Heart left ventricle (tissue), 16 donors: ENCODE measurements at regions not wholly inside any gene's neighbourhood (a gene's known extent, or its start where the extent isn't known, plus 50 kb on each side); places are given as distances from the start of the nearest gene placed in this dataset.

ENCODE experiments used
- ATAC-seq, 4 donors: fragments of 200-7000 bp; cut with Tn5 transposase; one replicate each; pipeline ENCODE4 v1.9.1; 2020 to 2022; ENCODE audit warnings: moderate library complexity in 4 of 4, mild to moderate bottlenecking in 3 of 4, moderate number of reproducible peaks in 1 of 4
- DNase-seq, 5 donors: peaks; one replicate each; pipeline ENCODE4 v3.0.0-alpha.2; 2020
- H3K27ac ChIP-seq, 12 donors: fragments of 200-600 bp; sonication (generic) in 4 of 12; one replicate each; pipeline versions ENCODE4 v1.5.0 to v1.8.0; 2016 to 2022; ENCODE audit warnings: mild to moderate bottlenecking in 2 of 12
- H3K27me3 ChIP-seq, 9 donors: fragments of 200-600 bp; sonication (generic) in 2 of 9; one replicate each; pipeline versions ENCODE4 v1.5.1 to v1.8.0; 2016 to 2022; ENCODE audit warnings: mild to moderate bottlenecking in 3 of 9
- H3K36me3 ChIP-seq, 9 donors: fragments of 200-600 bp; sonication (generic) in 2 of 9; one replicate each; pipeline versions ENCODE4 v1.5.0 to v1.8.0; 2018 to 2022; ENCODE audit warnings: mild to moderate bottlenecking in 2 of 9
- H3K4me1 ChIP-seq, 12 donors: fragments of 200-600 bp; sonication (generic) in 4 of 12; one replicate each; pipeline versions ENCODE4 v1.5.0 to v1.8.0; 2016 to 2022; ENCODE audit warnings: mild to moderate bottlenecking in 3 of 12
- H3K4me3 ChIP-seq, 12 donors: fragments of 200-600 bp; sonication (generic) in 4 of 12; one replicate each; pipeline versions ENCODE4 v1.5.0 to v1.8.0; 2017 to 2022; ENCODE audit warnings: mild to moderate bottlenecking in 9 of 12, moderate library complexity in 4 of 12
- H3K9me3 ChIP-seq, 12 donors: fragments of 200-600 bp; sonication (generic) in 4 of 12; one replicate each; pipeline versions ENCODE4 v1.5.0 to v1.8.0; 2016 to 2022; ENCODE audit warnings: mild to moderate bottlenecking in 1 of 12
- CTCF ChIP-seq, 12 donors: fragments of 200-600 bp; sonication (generic) in 4 of 12; IDR thresholded peaks; one replicate each; pipeline versions ENCODE4 v1.5.0 to v1.8.0; 2018 to 2022; ENCODE audit warnings: antibody characterized with exemption in 12 of 12, mild to moderate bottlenecking in 5 of 12
- POLR2A ChIP-seq, 2 donors: fragments of 450-650 bp; IDR thresholded peaks; one replicate each; pipeline ENCODE4 v1.6.1; 2017; ENCODE audit warnings: antibody characterized with exemption in 2 of 2, mild to moderate bottlenecking in 2 of 2, moderate library complexity in 2 of 2
- WGBS, 4 donors: extraction: QIAGEN DNeasy Blood & Tissue Kit in 2 of 4; methylation state at CpG; one replicate each; pipeline versions ENCODE4 v1.1.5 to v1.1.7; 2013 to 2018; 5-methylcytosine and 5-hydroxymethylcytosine counted together
- intact Hi-C, 10 donors: fragments of 100-400 bp; cut with DNase I; formaldehyde crosslinking; loops; one replicate each; pipeline versions ENCODE4 v1.11.1 to v1.14.2; 2022
- donor health status: ischemic (EF 13 %, LVEDD 7.1; RV severe dilation, severe dysfunction).
- donor health status: healthy with polysubstance abuse.
- donor health status: DM: no; HTN: yes; CAD: no.
- donor health status: DM: no; HTN: no; CAD: no.
- donor health status: ischemic (EF 25% LVEDD 6.9; RV normal size, moderate dysfunction).
- donor health status: ischemic (EF 25% LVEDD 5.7; RV mildly dilated, moderate dysfunction).
- donor health status: healthy.
- donor health status: DM: yes; HTN: yes; CAD: no.
- donor health status: ischemic (EF 35%, LVEDD 5.7; RV mildly dilated, moderate dysfunction).
- donor health status: nonischemic (EF 11% LVEDD 7.7; RV severe dilation, severe dysfunction).
- donor health status: DM: yes; HTN: yes; CAD: no.
- donor health status: PGD.
- donor health status: ischemic (EF 29% LVEDD 5.4; RV normal size, mild dysfunction).
- donor health status: nonischemic (EF 23%, LVEDD 6.1; RV moderate dilation, normal function).

DNA sequence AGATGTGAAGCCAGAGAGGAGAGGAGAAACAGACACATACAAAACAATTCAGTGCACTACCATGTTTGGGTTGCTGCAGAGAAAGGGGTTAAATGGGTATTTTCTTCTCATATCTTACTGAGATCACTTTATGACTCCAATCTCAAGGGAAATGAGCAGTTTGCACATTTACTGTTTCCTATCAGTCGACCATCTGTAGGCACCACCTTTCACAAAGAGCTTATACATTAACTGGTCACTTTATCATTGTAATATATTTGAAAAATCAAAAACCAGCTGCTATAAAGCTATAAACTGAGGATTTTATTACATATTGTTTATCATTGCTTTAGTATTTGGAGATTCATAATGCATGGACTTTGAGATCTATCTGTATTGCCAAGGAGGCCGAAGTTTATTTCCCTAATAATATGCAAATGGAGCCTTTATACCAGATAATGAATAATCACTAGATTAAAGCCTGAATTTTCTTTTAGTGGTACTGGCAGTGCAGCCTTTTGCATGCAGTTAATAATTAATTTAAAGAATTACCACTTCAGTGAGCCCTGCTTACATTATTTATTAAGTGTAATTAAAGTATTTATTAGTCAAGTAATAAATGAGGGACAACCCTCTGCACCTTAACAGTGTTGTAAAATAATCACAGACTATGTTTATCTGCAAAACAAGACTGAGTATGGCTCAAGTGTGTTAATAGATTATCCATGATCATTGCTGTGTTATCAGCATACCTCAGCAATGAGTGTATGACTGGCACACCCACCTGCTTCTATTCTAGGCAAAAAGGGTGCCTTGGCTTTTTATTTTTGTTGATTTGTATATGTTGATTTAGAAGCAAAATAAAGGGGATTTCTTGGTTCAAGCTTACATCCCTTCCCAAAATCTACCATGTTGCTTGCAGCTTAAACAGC, 167.7 kb upstream of the SLC14A2 start:
- WGBS, 4 donors: 57 to 69% (median 64%) methylated on average over 2 of the region's 2 CpGs
- H3K27me3 ChIP-seq: no peaks in the 10 kb centered on the region
- intact Hi-C loops: loop anchor here in 1 of 10 donors (10.0 kb wide), 1 partner anchor 63 kb away; no protein-coding TSS in a partner anchor
- ATAC-seq: no peak
- H3K4me1 ChIP-seq: peaks cover 0 to 22% (median 0%) of the 10 kb centered on the region in 12 donors
- DNase-seq: no peak
- H3K27ac ChIP-seq: no peak overlapping the region
- H3K9me3 ChIP-seq: no peaks in the 10 kb centered on the region
- no peaks in the 10 kb centered on the region for H3K36me3 ChIP-seq
- no peak for TF ChIP-seq POLR2A (IDR thresholded peaks at IDR 0.05)
- TF ChIP-seq CTCF (IDR thresholded peaks at IDR 0.05): no peak
- H3K4me3 ChIP-seq: no peak overlapping the region

GRCh38 chr18:45448871-45449270, 166.4 kb upstream of the SLC14A2 start:
- WGBS, 4 donors: 93 to 97% (median 94%) methylated on average over 2 of the region's 2 CpGs
- H3K9me3 ChIP-seq: no peaks in the 10 kb centered on the region
- TF ChIP-seq POLR2A (IDR thresholded peaks at IDR 0.05): no peak
- no peak for TF ChIP-seq CTCF (IDR thresholded peaks at IDR 0.05)
- ATAC-seq (no peak), DNase-seq (no peak)
- H3K36me3 ChIP-seq: no peaks in the 10 kb centered on the region
- H3K27me3 ChIP-seq: no peaks in the 10 kb centered on the region
- no peak overlapping the region for H3K4me3 ChIP-seq
- H3K4me1 ChIP-seq: peaks cover 0 to 22% (median 0%) of the 10 kb centered on the region in 12 donors
- H3K27ac ChIP-seq: peak overlapping the region in 9 of 12 donors; percentile 1 to 73 (median 41)
- intact Hi-C loops: loop anchor here in 1 of 10 donors (10.0 kb wide), 1 partner anchor 64 kb away; no protein-coding TSS in a partner anchor

GRCh38 chr18:45449418-45450227, 165.7 kb upstream of the SLC14A2 start:
- 66 to 72% (median 70%) methylated on average over 10 of the region's 10 CpGs for WGBS, 4 donors
- intact Hi-C loops: loop anchor here in 1 of 10 donors (10.0 kb wide), 1 partner anchor 65 kb away; no protein-coding TSS in a partner anchor
- Histone ChIP-seq H3K9me3 (no peaks in the 10 kb centered on the region), H3K27ac (peak overlapping the region in 11 of 12 donors; percentile 5 to 73 (median 44)), H3K4me3 (no peak overlapping the region), H3K36me3 (no peaks in the 10 kb centered on the region), H3K4me1 (peaks cover 0 to 22% (median 0%) of the 10 kb centered on the region in 12 donors), H3K27me3 (no peaks in the 10 kb centered on the region)
- peak; percentile 77 to 90 (median 80) for ATAC-seq
- DNase-seq: peak; percentile 26 to 78 (median 64)
- no peak for TF ChIP-seq CTCF (IDR thresholded peaks at IDR 0.05)
- TF ChIP-seq POLR2A (IDR thresholded peaks at IDR 0.05): no peak
